SK-N-SH (cell line): ENCODE measurements at regions not wholly inside any gene's neighbourhood (a gene's known extent, or its start where the extent isn't known, plus 50 kb on each side); places are given as distances from the start of the nearest gene placed in this dataset.

Experiments
- EP300 ChIP-seq, 2 experiments: IDR thresholded peaks; 2 replicates each; pipeline versions ENCODE4 v1.4.0 to v1.6.1; 2012; ENCODE audit warnings: borderline replicate concordance in 1 of 2, low read depth in 1 of 2, low read length in 1 of 2
- FOSL2 ChIP-seq: IDR thresholded peaks from 2 replicates; pipeline ENCODE4 v1.4.0; 2012; ENCODE audit warnings: low read depth, mild to moderate bottlenecking, moderate library complexity, borderline replicate concordance
- JUND ChIP-seq: IDR thresholded peaks from 2 replicates; pipeline ENCODE4 v1.4.0; 2012
- MXI1 ChIP-seq: IDR thresholded peaks from 2 replicates; pipeline ENCODE4 v1.6.1; 2012; ENCODE audit warnings: mild to moderate bottlenecking, low read depth, low read length, improper control_type of control experiment
- NRF1 ChIP-seq: IDR thresholded peaks from 2 replicates; pipeline ENCODE4 v1.6.1; 2012; ENCODE audit warnings: low read depth, mild to moderate bottlenecking, low read length
- RAD21 ChIP-seq: IDR thresholded peaks from 2 replicates; pipeline ENCODE4 v1.6.1; 2012; ENCODE audit warnings: mild to moderate bottlenecking, low read length
- RFX5 ChIP-seq: IDR thresholded peaks from 2 replicates; pipeline ENCODE4 v1.6.1; 2012; ENCODE audit warnings: mild to moderate bottlenecking, improper control_type of control experiment, low read length
- YY1 ChIP-seq: IDR thresholded peaks from 2 replicates; pipeline ENCODE4 v1.4.0; 2012; ENCODE audit warnings: low read depth, mild to moderate bottlenecking
- TF ChIP-seq, protein P1 (sequence below): IDR thresholded peaks from 2 replicates; pipeline ENCODE4 v1.6.1; 2012; ENCODE audit warnings: mild to moderate bottlenecking, low read depth, low read length, moderate library complexity
- TF ChIP-seq, protein P2 (sequence below): fragments of 200-600 bp; sonication (generic); IDR thresholded peaks from 2 replicates; pipeline ENCODE4 v1.6.1; 2017; ENCODE audit warnings: antibody characterized with exemption, mild to moderate bottlenecking, moderate library complexity
- TF ChIP-seq, protein P3 (sequence below): IDR thresholded peaks from 2 replicates; pipeline ENCODE4 v1.4.0; 2012; ENCODE audit warnings: low read depth
- TF ChIP-seq, protein P4 (sequence below): fragments of 150-350 bp; IDR thresholded peaks from 2 replicates; pipeline ENCODE4 v1.6.1; 2017; ENCODE audit warnings: antibody characterized with exemption, low read length, low read depth, borderline replicate concordance

DNA sequence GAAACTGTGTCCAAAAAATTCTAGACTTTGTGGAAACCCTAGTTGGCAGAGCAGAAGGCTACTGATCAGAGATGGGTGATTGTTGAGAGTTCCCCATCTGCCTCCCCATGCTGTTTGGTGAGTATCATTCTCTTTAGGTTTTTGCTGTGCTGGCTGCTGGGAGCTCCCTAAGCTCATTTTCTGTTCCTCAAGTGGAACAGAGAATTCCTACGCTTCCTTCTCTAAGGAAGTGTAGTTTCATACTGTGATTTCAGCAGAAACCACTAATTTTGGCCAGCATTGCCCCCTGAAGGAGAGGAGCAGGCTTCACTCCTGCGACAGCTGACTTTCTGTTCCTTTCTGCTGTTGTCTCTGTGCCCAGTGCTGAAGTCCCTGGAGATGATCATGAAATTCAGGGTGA is 355.3 kb upstream of the NPVF start:
- TF ChIP-seq RAD21 (no peak), RFX5 (no peak), NRF1 (no peak), YY1 (no peak), MXI1 (no peak), JUND (no peak), EP300 (IDR thresholded peaks at IDR 0.05; ENCODE audit: borderline replicate concordance in 1 of 2, low read depth in 1 of 2, low read length in 1 of 2) (no peak), FOSL2 (no peak)
- TF ChIP-seq, protein P1, sequence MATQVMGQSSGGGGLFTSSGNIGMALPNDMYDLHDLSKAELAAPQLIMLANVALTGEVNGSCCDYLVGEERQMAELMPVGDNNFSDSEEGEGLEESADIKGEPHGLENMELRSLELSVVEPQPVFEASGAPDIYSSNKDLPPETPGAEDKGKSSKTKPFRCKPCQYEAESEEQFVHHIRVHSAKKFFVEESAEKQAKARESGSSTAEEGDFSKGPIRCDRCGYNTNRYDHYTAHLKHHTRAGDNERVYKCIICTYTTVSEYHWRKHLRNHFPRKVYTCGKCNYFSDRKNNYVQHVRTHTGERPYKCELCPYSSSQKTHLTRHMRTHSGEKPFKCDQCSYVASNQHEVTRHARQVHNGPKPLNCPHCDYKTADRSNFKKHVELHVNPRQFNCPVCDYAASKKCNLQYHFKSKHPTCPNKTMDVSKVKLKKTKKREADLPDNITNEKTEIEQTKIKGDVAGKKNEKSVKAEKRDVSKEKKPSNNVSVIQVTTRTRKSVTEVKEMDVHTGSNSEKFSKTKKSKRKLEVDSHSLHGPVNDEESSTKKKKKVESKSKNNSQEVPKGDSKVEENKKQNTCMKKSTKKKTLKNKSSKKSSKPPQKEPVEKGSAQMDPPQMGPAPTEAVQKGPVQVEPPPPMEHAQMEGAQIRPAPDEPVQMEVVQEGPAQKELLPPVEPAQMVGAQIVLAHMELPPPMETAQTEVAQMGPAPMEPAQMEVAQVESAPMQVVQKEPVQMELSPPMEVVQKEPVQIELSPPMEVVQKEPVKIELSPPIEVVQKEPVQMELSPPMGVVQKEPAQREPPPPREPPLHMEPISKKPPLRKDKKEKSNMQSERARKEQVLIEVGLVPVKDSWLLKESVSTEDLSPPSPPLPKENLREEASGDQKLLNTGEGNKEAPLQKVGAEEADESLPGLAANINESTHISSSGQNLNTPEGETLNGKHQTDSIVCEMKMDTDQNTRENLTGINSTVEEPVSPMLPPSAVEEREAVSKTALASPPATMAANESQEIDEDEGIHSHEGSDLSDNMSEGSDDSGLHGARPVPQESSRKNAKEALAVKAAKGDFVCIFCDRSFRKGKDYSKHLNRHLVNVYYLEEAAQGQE: no peak
- TF ChIP-seq, protein P2, sequence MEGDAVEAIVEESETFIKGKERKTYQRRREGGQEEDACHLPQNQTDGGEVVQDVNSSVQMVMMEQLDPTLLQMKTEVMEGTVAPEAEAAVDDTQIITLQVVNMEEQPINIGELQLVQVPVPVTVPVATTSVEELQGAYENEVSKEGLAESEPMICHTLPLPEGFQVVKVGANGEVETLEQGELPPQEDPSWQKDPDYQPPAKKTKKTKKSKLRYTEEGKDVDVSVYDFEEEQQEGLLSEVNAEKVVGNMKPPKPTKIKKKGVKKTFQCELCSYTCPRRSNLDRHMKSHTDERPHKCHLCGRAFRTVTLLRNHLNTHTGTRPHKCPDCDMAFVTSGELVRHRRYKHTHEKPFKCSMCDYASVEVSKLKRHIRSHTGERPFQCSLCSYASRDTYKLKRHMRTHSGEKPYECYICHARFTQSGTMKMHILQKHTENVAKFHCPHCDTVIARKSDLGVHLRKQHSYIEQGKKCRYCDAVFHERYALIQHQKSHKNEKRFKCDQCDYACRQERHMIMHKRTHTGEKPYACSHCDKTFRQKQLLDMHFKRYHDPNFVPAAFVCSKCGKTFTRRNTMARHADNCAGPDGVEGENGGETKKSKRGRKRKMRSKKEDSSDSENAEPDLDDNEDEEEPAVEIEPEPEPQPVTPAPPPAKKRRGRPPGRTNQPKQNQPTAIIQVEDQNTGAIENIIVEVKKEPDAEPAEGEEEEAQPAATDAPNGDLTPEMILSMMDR: no peak
- TF ChIP-seq, protein P3, sequence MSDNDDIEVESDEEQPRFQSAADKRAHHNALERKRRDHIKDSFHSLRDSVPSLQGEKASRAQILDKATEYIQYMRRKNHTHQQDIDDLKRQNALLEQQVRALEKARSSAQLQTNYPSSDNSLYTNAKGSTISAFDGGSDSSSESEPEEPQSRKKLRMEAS: no peak
- TF ChIP-seq, protein P4, sequence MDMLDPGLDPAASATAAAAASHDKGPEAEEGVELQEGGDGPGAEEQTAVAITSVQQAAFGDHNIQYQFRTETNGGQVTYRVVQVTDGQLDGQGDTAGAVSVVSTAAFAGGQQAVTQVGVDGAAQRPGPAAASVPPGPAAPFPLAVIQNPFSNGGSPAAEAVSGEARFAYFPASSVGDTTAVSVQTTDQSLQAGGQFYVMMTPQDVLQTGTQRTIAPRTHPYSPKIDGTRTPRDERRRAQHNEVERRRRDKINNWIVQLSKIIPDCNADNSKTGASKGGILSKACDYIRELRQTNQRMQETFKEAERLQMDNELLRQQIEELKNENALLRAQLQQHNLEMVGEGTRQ: no peak
